GM20000 (cell line): ENCODE measurements at regions not wholly inside any gene's neighbourhood (a gene's known extent, or its start where the extent isn't known, plus 50 kb on each side); places are given as distances from the start of the nearest gene placed in this dataset.
"Not testable (repeated sequence)": the region's sequence is repeated elsewhere in the genome, so short reads cannot be mapped to it uniquely, and the experiment has no call there.

Source experiments
- DNase-seq: peaks from one replicate; pipeline ENCODE4 v3.0.0; 2012; ENCODE audit warnings: low spot score
- CTCF ChIP-seq: IDR thresholded peaks from 2 replicates; pipeline ENCODE4 v1.5.1; 2012; ENCODE audit warnings: mild to moderate bottlenecking, control low read depth; ENCODE audit errors: extremely low read depth, missing control alignments

GRCh38 chr4:34318773-34319172, 1925.5 kb downstream of the ARAP2 start:
- TF ChIP-seq CTCF: no peak
- no peak for DNase-seq

GRCh38 chr4:34323549-34324320, 1920.6 kb downstream of the ARAP2 start:
- no peak for TF ChIP-seq CTCF
- no peak for DNase-seq

- DNase-seq: no peak
- no peak for TF ChIP-seq CTCF
These were observed 1915.4 kb downstream of the ARAP2 start for GRCh38 chr4:34328939-34329338.

- not testable (repeated sequence) for DNase-seq
These were observed 1909.2 kb downstream of the ARAP2 start for GRCh38 chr4:34335156-34335555.

GRCh38 chr4:34335556-34335955, 1908.8 kb downstream of the ARAP2 start:
- not testable (repeated sequence) for DNase-seq

- DNase-seq: no peak
- TF ChIP-seq CTCF: no peak
These were observed 1881.7 kb downstream of the ARAP2 start for GRCh38 chr4:34362654-34363053.

GRCh38 chr4:34363842-34364241, 1880.5 kb downstream of the ARAP2 start:
- no peak for DNase-seq
- no peak for TF ChIP-seq CTCF

- no peak for TF ChIP-seq CTCF
- DNase-seq: no peak
These were observed 1878.4 kb downstream of the ARAP2 start for GRCh38 chr4:34365946-34366345.
